HG03571 (cell line): ENCODE measurements at regions not wholly inside any gene's neighbourhood (a gene's known extent, or its start where the extent isn't known, plus 50 kb on each side); places are given as distances from the start of the nearest gene placed in this dataset.

ENCODE experiments used
- ATAC-seq: cut with Tn5 transposase; IDR thresholded peaks from one replicate; pipeline ENCODE4 v1.9.1; 2021; ENCODE audit not compliant: unreplicated experiment

DNA sequence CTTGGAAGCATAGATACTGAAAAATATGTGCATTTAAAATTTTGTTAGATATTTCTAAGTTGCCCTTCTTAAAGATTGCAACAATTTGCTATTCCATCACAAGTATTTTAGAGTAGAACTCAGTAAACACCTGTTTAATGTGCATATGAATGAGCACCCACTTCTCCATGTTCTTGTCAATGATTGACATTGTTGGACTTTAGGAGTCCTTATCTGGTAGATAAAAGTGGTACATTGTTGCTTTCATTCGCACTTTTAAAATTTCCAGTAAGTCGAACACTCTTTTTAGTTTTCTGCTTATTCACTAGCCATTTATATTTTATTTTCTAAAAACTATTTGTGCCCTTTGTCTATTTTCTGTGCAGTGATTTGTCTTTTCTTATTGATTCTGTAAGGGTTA is 478.3 kb downstream of the SOX2 start:
- no peak for ATAC-seq

DNA sequence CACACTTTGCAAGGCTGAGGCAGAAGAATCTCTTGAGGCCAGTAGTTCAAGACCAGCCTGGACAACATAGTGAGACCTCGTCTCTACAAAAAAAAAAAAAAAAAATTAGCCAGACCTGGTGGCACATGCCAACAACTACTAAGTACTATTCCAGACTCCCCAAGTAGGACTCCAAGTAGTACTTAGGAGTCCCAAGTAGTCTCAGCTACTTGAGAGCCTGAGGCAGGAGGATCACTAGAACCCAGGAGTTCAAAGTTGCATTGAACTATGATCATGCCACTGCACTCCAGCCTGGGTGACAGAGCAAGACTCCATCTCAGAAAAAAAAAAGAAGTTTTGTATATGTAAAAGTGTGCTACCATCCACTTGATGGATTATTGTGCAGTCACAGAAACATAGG is 486.6 kb downstream of the SOX2 start:
- ATAC-seq = no peak

DNA sequence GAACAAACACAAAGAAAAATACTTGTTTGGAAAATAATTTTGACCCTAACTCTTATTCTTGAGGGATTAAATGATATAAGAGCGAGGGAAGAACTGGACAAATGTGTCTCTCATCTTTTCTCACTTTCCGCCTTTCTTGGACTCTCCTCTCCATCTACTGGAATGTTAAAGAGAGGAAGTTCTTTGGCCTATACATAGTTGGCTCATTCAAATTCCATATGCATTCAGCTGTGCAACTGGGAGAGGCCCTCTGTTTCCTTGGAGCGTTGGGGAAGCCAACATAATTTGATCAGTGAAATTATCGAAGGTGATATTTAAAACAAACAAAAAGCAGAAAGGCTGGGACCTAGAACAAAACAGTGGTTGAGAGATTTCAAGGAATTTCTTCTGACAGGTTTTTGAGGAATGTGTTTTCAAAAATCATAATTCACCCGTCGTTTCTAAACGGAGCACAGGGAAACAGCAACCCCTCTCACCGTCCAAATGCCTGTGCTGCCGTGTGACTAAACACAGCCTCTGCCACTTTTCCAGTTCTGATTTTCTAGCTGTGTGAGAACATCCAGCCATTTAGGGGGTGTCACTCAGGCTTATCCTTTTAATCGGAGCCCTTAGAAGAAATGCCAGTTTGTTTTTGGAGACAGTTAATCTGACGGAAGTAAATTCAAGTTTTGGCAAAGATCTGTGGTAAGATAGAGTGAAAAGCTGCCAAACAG is 489.9 kb downstream of the SOX2 start:
- ATAC-seq = no peak

DNA sequence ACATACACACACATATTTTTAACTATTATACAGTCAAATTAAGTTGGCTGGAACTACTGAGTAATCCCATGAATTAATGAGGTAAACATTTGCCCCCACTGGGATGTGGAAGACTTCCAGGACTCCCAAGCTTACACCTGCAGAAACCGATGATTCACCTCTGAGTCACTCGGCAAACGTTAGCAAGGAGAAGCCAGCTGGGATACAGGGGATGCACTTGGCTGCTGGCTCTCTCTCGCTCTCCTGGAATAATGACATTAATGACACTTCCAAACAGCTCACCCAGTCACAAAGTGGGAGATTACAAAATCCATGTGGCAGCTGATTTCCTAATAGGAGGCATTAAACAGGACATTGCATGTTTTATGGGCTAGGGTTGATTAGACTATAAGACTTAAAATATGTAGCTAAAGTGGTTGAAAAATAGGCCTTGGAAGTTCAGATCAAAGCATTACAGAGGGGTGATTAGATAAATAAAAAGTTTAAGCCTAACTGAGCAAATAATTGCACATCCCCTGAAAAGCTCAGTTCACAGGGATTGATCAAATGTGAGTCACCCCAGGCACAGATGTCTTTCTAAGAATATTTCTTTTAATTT is 500.9 kb downstream of the SOX2 start:
- ATAC-seq = no peak

DNA sequence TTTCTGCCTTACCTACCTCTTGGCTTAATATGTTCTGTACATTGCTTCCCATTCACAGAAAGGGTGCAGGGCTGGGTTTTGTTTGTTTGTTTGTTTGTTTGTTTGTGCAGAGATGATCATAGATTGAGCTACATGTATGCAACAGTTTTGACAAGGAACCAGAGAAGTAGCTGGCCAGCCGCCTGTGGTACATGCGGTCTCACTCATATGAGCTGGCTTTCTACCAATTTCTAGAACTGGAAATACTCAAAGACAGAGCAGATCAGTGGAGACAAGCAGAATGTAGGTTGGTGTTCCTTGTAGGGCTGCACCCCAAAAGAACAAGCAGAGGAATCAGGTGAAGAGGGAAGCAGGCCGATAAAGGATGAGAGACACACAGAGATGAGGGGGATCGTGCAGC is 502.7 kb downstream of the SOX2 start:
- no peak for ATAC-seq

DNA sequence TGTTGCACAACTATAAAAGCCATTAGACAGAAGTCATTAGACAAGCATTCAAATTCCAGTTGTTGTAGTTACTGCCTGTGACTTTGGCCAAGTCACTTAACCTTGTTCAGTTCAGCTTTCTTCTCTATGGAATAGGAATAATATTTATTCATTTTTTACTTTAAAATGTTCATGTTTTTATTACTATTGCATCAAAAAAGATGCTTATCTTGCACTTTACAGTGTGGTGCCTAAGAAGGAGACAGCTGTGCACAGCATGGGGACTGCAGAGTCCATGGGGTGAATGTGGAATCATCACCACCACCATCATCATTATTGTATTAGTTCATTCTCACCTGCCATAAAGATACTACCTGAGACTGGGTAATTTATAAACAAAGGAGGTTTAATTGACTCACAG is 504.2 kb downstream of the SOX2 start:
- ATAC-seq = no peak

- ATAC-seq = no peak
Observed at GRCh38 chr3:182216311-182216970, 504.7 kb downstream of the SOX2 start.

- ATAC-seq = no peak
Observed at GRCh38 chr3:182220013-182220412, 508.3 kb downstream of the SOX2 start.

- ATAC-seq = no peak
Observed at GRCh38 chr3:182220471-182220870, 508.7 kb downstream of the SOX2 start.

- no peak for ATAC-seq
Observed at GRCh38 chr3:182226995-182227394, 515.3 kb downstream of the SOX2 start.

DNA sequence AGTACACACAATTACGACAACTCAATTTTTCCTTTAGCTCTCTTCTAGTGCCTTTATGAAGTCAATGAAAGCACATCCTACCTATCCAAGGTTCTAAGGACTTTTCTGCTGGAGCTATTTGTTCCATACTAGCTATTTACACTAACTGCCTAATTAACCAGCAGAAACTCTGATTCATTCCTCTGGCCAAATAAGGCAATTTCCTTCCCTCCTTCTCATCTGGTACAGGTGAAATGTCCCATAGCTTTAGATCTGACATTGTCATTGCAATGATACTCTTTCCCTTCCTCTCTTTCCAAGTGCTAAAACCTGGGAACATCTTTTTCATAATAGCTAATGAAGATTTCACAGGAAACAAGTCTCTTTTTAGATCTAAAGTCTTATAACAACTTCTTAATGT is 521.7 kb downstream of the SOX2 start:
- ATAC-seq = no peak

GRCh38 chr3:182233957-182234356 is 522.2 kb downstream of the SOX2 start:
- ATAC-seq = no peak

- ATAC-seq = no peak
Observed at GRCh38 chr3:182234881-182235280, 523.2 kb downstream of the SOX2 start.

DNA sequence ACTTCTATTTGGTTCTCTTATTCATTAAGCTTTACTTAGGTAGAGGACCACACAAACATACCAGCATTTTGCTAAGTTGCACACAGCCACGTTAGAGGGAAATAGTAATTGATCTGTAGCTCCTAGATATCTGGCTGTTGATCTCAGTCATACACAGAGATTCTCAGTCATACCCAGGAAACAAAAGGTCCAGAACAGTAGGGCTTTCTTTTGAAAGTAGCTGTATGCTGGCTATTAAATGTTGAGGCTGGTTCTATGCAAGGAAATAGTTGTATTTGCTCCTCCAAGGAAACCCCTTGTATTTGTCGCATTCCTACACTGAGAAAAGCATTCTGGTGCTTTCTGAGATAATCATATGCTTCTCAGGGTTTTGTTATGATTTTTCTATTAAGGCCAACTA is 523.8 kb downstream of the SOX2 start:
- no peak for ATAC-seq

DNA sequence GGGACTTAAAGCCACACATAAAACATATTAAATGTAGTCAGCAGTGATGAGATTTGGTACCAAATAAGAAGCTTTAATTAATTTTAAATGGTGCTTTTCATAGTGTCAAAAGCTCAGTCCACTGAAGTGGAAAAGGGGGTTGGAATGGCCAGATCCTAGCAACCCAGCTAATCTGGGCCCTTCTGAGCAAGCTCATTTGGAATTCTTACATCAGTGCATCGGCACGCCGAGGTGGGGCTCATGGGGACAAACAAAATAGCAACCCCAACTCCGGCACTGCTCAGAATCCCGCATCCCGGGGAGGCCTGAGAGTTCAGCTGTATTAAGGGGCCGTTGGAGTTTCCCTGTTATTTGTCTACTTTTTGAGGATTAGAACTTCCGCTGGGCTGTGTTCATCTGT is 526.4 kb downstream of the SOX2 start:
- ATAC-seq = no peak

GRCh38 chr3:182239316-182239715 is 527.6 kb downstream of the SOX2 start:
- no peak for ATAC-seq

DNA sequence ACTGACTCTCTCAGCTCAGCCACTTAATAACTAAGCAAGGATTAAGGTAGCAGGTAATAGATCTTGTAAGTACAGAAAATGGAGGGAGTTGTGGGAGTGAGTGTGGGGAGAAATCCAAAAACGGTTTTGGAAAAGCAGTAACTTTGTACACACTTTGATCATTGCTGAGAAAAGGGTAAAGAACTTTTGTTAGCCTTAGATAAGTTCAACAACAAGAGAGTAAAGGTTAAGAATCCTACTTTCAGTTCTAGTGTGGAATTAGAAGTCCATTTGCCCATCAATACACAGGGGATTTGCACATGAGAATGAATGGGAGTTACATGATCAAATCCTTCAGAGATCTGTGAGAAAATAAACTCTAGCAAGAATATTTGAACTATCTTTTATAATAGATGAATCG is 528.7 kb downstream of the SOX2 start:
- no peak for ATAC-seq

DNA sequence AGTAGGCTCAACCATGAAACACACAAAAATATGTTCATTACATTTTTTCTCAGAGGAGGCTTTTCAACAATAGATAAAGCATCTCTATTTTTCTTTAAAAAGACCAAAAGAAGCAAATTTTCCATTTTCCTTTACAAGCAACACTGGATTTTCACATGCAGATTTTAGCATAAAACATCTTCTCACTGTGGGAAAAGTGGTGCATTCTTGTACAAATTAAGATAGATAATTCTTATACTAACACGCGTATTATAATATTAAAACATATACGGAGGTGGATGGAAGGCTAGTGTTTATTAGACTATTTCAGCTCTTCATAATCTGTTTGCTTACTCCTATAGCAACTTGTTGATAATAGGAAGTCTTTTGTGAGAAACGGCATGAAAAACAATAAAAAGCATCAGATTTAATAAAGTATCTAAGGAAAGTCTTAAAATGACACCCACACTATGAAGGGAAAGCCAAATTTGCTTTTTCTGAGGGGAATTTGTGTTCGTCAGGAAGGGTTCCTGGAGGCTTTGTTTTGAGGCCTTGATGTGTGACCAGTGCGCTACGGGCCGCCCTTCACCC is 529.6 kb downstream of the SOX2 start:
- ATAC-seq = no peak

GRCh38 chr3:182241766-182242488 is 530.2 kb downstream of the SOX2 start:
- ATAC-seq = no peak

GRCh38 chr3:182242489-182242942 is 530.8 kb downstream of the SOX2 start:
- no peak for ATAC-seq

DNA sequence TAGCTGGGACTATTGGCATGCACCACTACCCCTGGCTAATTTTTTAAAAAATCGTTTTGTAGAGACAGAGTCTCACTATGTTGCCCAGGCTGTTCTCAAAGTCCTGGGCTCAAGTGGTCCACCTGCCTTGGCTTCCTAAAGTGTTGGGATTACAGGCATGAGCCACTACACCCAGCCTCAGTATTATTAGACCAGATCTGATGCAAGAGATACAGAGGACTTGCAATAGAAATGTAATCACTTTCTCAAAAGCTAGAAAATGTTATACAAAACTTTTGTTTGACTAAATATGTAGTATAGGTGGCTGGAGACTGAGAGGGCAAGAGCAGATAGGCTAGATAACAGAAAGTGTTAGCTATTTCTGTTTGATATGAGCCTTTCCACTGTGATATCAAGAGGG is 531.9 kb downstream of the SOX2 start:
- ATAC-seq = no peak
